Cardiac muscle cell (in vitro differentiated cells and primary cell): ENCODE measurements at regions not wholly inside any gene's neighbourhood (a gene's known extent, or its start where the extent isn't known, plus 50 kb on each side); places are given as distances from the start of the nearest gene placed in this dataset.

ENCODE experiments used
- DNase-seq, 2 donors: peaks; one replicate each; pipeline versions ENCODE4 v3.0.0 to v3.0.0-alpha.2; 2010 to 2017; ENCODE audit warnings: low read depth in 1 of 2, low spot score in 1 of 2
- H3K27ac ChIP-seq: fragments of 200-600 bp; sonication (generic); 2 replicates; pipeline ENCODE4 v1.5.1; 2016
- H3K27me3 ChIP-seq: fragments of 200-600 bp; sonication (generic); 2 replicates; pipeline ENCODE4 v1.6.0; 2016; ENCODE audit warnings: control low read depth
- H3K36me3 ChIP-seq: fragments of 200-600 bp; sonication (generic); 2 replicates; pipeline ENCODE4 v1.5.1; 2016; ENCODE audit warnings: control low read depth
- H3K4me1 ChIP-seq: fragments of 200-600 bp; sonication (generic); 2 replicates; pipeline ENCODE4 v1.8.1; 2017; ENCODE audit warnings: low read depth, mild to moderate bottlenecking, mixed run types
- H3K4me3 ChIP-seq: fragments of 200-600 bp; sonication (generic); 2 replicates; pipeline ENCODE4 v1.5.1; 2016; ENCODE audit warnings: mild to moderate bottlenecking
- H3K9me3 ChIP-seq: fragments of 200-600 bp; sonication (generic); 2 replicates; pipeline ENCODE4 v1.5.1; 2017; ENCODE audit warnings: low read depth, mild to moderate bottlenecking, control low read depth
- CTCF ChIP-seq: IDR thresholded peaks from 2 replicates; pipeline ENCODE4 v1.5.1; 2012; ENCODE audit warnings: low read depth, mild to moderate bottlenecking, low read length

DNA sequence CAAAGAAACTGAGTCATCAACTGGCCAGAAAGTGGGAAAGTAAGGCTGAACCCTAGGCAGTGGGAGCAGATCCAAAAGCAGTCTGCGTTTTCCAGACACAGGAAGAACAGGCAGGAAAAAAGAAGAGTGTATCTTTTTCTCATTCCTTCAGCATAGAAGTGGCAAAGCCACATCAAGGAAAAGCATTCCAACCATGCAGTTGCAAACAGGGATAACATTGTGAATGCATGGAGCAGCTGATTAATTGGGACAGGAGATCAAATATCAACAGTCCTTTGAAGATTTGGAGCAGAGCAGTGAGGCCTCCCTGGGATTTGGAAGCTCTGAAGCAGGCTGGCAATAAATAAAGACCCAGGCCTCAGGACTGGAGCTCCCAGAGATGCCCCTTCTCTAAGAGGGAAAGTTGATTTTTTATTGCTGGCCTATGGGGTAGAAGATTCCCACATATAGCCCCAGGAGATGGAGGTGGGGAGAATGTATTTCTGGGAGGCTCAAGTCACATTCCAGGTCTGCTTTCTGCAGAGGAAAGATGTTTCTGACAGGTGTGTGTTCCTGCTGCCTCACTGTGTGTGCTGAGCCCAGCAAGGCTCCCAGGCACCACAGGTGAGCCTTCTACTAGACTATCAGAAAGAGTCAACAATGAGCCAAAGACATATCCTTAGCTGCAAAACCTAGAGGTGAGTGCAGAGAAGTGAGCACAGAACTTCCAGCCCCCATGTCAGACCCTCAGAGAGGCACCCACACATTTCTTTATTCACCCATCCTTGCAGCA, 222.5 kb downstream of the RAB28 start:
- no peak for TF ChIP-seq CTCF
- H3K27ac ChIP-seq = no peak overlapping the region
- no peaks in the 10 kb centered on the region for H3K4me1 ChIP-seq
- H3K4me3 ChIP-seq = no peak overlapping the region
- H3K27me3 ChIP-seq = no peaks in the 10 kb centered on the region
- H3K9me3 ChIP-seq = no peaks in the 10 kb centered on the region
- DNase-seq = peak in 1 of 2 donors; percentile 3
- H3K36me3 ChIP-seq = no peaks in the 10 kb centered on the region

- Histone ChIP-seq H3K9me3 (no peaks in the 10 kb centered on the region), H3K36me3 (no peaks in the 10 kb centered on the region), H3K27me3 (no peaks in the 10 kb centered on the region), H3K27ac (no peak overlapping the region), H3K4me1 (no peaks in the 10 kb centered on the region), H3K4me3 (no peak overlapping the region)
- DNase-seq = no peak
- no peak for TF ChIP-seq CTCF
Observed at GRCh38 chr4:13260513-13260912, 223.6 kb downstream of the RAB28 start.

GRCh38 chr4:13250263-13250662, 233.9 kb downstream of the RAB28 start:
- TF ChIP-seq CTCF = no peak
- H3K27ac ChIP-seq = no peak overlapping the region
- no peaks in the 10 kb centered on the region for H3K27me3 ChIP-seq
- no peaks in the 10 kb centered on the region for H3K36me3 ChIP-seq
- H3K9me3 ChIP-seq = no peaks in the 10 kb centered on the region
- no peak for DNase-seq
- no peak overlapping the region for H3K4me3 ChIP-seq
- no peaks in the 10 kb centered on the region for H3K4me1 ChIP-seq

- Histone ChIP-seq H3K36me3 (no peaks in the 10 kb centered on the region), H3K27me3 (no peaks in the 10 kb centered on the region), H3K27ac (no peak overlapping the region), H3K9me3 (no peaks in the 10 kb centered on the region), H3K4me1 (no peaks in the 10 kb centered on the region), H3K4me3 (no peak overlapping the region)
- peak; percentile 19 for TF ChIP-seq CTCF
- peak in 1 of 2 donors; percentile 4 for DNase-seq
Observed at GRCh38 chr4:13248621-13249298, 235.4 kb downstream of the RAB28 start.

DNA sequence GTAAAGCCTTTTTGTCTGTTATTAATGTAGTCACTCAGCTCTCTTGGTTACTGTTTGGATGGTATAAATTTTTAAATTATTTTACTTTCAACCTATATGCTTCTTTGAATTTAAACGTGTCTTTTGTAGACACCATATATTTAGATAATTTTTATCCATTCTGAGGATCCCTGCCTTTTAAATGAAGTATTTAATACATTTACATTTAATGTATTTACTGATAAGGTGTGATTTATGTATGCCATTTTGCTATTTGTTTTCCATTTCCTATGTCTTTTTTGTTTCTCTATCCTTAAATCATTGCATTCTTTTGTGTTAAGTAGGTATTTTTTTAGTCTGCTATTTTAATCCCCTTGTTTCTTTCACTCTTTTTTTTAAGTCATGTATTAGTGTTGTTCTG, 238.0 kb downstream of the RAB28 start:
- no peak overlapping the region for H3K27ac ChIP-seq
- no peaks in the 10 kb centered on the region for H3K4me1 ChIP-seq
- H3K36me3 ChIP-seq = no peaks in the 10 kb centered on the region
- H3K27me3 ChIP-seq = no peaks in the 10 kb centered on the region
- DNase-seq = no peak
- no peak for TF ChIP-seq CTCF
- no peaks in the 10 kb centered on the region for H3K9me3 ChIP-seq
- H3K4me3 ChIP-seq = no peak overlapping the region
